Stimulated activated CD4-positive, alpha-beta T cell treated with anti-CD3 and anti-CD28 coated beads, Interleukin-1b, Interleukin-23, amount 100 ng/mL, for 48 hours (primary cell): ENCODE measurements at regions not wholly inside any gene's neighbourhood (a gene's known extent, or its start where the extent isn't known, plus 50 kb on each side); places are given as distances from the start of the nearest gene placed in this dataset.

Experiments used
- DNase-seq: peaks from one replicate; pipeline ENCODE4 v3.0.0-alpha.2; 2020

- DNase-seq = no peak
Observed at GRCh38 chr6:5946701-5947100, 60.0 kb downstream of the NRN1 start.

GRCh38 chr6:5946181-5946580, 60.5 kb downstream of the NRN1 start:
- DNase-seq = no peak

- DNase-seq = no peak
Observed at GRCh38 chr6:5943591-5943990, 63.1 kb downstream of the NRN1 start.

- no peak for DNase-seq
Observed at GRCh38 chr6:5942591-5942990, 64.1 kb downstream of the NRN1 start.

- DNase-seq = no peak
Observed at GRCh38 chr6:5941188-5941587, 65.5 kb downstream of the NRN1 start.

- DNase-seq = no peak
Observed at GRCh38 chr6:5938934-5939333, 67.8 kb downstream of the NRN1 start.

- DNase-seq = no peak
Observed at GRCh38 chr6:5937936-5938706, 68.6 kb downstream of the NRN1 start.

GRCh38 chr6:5937169-5937909, 69.4 kb downstream of the NRN1 start:
- DNase-seq = no peak

GRCh38 chr6:5936631-5937030, 70.1 kb downstream of the NRN1 start:
- no peak for DNase-seq

- no peak for DNase-seq
Observed at GRCh38 chr6:5936140-5936539, 70.6 kb downstream of the NRN1 start.

GRCh38 chr6:5930968-5931367, 75.8 kb downstream of the NRN1 start:
- no peak for DNase-seq

GRCh38 chr6:5930143-5930770, 76.5 kb downstream of the NRN1 start:
- no peak for DNase-seq

- DNase-seq = no peak
Observed at GRCh38 chr6:5923840-5924239, 82.9 kb downstream of the NRN1 start.

GRCh38 chr6:5922230-5922629, 84.5 kb downstream of the NRN1 start:
- DNase-seq = no peak

GRCh38 chr6:5909721-5910120, 97.0 kb downstream of the NRN1 start:
- DNase-seq = no peak

GRCh38 chr6:5906842-5907241, 99.9 kb downstream of the NRN1 start:
- no peak for DNase-seq

GRCh38 chr6:5906340-5906670, 100.4 kb downstream of the NRN1 start:
- DNase-seq = no peak

GRCh38 chr6:5905431-5906339, 101.0 kb downstream of the NRN1 start:
- DNase-seq = no peak

- no peak for DNase-seq
Observed at GRCh38 chr6:5904532-5904931, 102.2 kb downstream of the NRN1 start.

GRCh38 chr6:5899216-5900045, 107.3 kb downstream of the NRN1 start:
- no peak for DNase-seq

- DNase-seq = no peak
Observed at GRCh38 chr6:5898563-5898962, 108.2 kb downstream of the NRN1 start.

- DNase-seq = no peak
Observed at GRCh38 chr6:5898102-5898501, 108.6 kb downstream of the NRN1 start.
